RWPE1 (cell line): ENCODE measurements at regions not wholly inside any gene's neighbourhood (a gene's known extent, or its start where the extent isn't known, plus 50 kb on each side); places are given as distances from the start of the nearest gene placed in this dataset.

ENCODE experiments used
- CTCF ChIA-PET: fragments of 350-600 bp; sonication (Branson Sonifier 250); formaldehyde crosslinking; extraction: SDS; loops from one replicate; lab custom pipeline; 2021; lab: Yijun Ruan, JAX
- POLR2A ChIA-PET: fragments of 400-600 bp; formaldehyde crosslinking; extraction: SDS; loops from one replicate; lab custom pipeline; 2020; ENCODE audit warnings: antibody characterized with exemption; ENCODE audit not compliant: low non-redundant PET; lab: Yijun Ruan, JAX
- DNase-seq: peaks from one replicate; pipeline ENCODE4 v3.0.0; 2012; ENCODE audit warnings: low spot score
- H3K27ac ChIP-seq: fragments of 450-650 bp; 2 replicates; pipeline ENCODE4 v1.5.1; 2017
- TF ChIP-seq, protein P1 (sequence below): fragments of 450-650 bp; conservative IDR thresholded peaks from 2 replicates; pipeline ENCODE4 v1.5.1; 2017; ENCODE audit warnings: low read depth, mild to moderate bottlenecking

DNA sequence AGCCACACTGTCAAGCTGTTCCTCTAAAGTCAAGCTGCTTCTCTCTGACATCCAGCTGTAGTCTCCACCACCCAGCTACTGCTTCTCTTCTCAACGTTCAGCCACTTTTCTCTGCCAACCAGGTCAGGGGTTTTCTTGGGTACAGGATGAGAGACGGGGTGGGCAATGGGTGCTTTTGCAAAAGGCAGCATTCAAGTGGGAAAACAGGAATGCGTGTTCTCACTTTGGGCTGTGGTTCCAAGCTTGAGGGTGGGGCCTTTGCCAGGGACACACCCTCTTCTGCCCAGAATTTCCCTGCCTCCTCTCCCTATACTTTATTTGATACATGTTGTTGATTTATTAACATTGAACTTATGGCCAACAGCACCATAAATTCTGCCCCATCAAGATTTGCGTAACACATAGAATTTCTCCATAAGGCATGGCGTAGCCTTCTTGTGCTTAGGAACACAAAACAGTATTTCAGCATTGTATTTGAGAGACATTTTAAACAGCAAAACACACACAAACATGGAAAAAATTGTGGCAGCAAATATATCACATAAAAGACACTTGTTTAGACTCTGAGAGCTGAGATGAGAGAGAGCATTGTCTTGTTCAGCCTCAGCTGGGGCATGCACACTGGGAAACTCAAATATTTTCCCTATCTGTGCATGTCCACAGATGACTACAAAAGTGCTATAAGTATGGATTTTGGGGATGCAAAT lies 392.8 kb downstream of the SLITRK6 start:
- DNase-seq = no peak
- ChIA-PET CTCF (no interaction called here), POLR2A (no interaction called here)
- H3K27ac ChIP-seq = no peak overlapping the region
- TF ChIP-seq, protein P1, sequence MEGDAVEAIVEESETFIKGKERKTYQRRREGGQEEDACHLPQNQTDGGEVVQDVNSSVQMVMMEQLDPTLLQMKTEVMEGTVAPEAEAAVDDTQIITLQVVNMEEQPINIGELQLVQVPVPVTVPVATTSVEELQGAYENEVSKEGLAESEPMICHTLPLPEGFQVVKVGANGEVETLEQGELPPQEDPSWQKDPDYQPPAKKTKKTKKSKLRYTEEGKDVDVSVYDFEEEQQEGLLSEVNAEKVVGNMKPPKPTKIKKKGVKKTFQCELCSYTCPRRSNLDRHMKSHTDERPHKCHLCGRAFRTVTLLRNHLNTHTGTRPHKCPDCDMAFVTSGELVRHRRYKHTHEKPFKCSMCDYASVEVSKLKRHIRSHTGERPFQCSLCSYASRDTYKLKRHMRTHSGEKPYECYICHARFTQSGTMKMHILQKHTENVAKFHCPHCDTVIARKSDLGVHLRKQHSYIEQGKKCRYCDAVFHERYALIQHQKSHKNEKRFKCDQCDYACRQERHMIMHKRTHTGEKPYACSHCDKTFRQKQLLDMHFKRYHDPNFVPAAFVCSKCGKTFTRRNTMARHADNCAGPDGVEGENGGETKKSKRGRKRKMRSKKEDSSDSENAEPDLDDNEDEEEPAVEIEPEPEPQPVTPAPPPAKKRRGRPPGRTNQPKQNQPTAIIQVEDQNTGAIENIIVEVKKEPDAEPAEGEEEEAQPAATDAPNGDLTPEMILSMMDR = no peak

- TF ChIP-seq, protein P1 = no peak
- no peak overlapping the region for H3K27ac ChIP-seq
- ChIA-PET POLR2A (no interaction called here), CTCF (interaction anchor here (0.6 kb wide), 1 partner anchor 344 kb away, joined by 3 read pairs; no protein-coding TSS in a partner anchor)
- no peak for DNase-seq
Measured at GRCh38 chr13:85405316-85405897, 393.8 kb downstream of the SLITRK6 start.

GRCh38 chr13:85386424-85386823 lies 412.8 kb downstream of the SLITRK6 start:
- TF ChIP-seq, protein P1 = no peak
- no peak overlapping the region for H3K27ac ChIP-seq
- ChIA-PET POLR2A (no interaction called here), CTCF (interaction anchor here (0.6 kb wide), 1 partner anchor 442 kb away, joined by 3 read pairs; no protein-coding TSS in a partner anchor)
- DNase-seq = no peak

- no peak overlapping the region for H3K27ac ChIP-seq
- ChIA-PET POLR2A (no interaction called here), CTCF (no interaction called here)
- no peak for DNase-seq
- TF ChIP-seq, protein P1 = no peak
Measured at GRCh38 chr13:85383291-85383690, 415.9 kb downstream of the SLITRK6 start.

DNA sequence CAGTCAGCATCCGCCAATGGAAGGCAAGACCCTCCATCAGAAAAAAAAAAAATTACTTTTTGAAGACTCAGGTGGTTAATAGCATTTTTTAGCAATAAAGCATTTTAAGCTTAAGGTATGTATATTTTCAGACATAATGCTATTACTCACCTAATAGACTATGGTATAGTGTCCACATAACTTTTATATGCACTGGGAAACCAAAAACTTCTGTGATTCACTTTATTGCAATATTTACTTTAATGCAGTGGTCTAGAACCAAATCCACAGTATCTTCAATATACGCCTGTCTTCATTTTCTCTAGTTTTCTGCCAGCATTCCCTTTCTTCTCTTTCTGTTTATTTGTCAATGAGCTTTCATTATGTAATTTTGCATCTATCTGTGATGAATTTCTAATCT lies 418.1 kb downstream of the SLITRK6 start:
- TF ChIP-seq, protein P1 = no peak
- DNase-seq = no peak
- ChIA-PET CTCF (interaction anchor here (0.5 to 0.9 kb wide), 3 partner anchors 23 to 177 kb away, joined by 3 to 4 read pairs (median 3); no protein-coding TSS in a partner anchor), POLR2A (no interaction called here)
- H3K27ac ChIP-seq = no peak overlapping the region

DNA sequence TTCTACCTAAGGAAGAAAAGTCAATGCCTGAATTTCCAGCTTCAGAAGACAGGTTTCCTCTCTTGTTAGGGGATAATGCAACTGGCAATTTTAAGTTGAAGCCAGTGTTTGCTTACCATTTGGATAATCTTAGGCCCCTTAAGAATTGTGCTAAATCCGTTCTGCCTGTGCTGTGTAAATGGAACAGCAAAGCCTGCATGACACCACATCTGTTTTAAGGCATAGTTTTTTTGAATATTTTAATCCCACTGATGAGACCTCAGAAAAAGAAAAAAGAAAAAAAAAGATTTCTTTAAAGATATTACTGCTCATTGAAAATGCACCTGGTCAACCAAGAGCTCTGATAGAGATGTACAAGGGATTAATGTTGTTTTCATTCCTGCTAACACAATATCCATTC lies 419.2 kb downstream of the SLITRK6 start:
- TF ChIP-seq, protein P1 = no peak
- no peak overlapping the region for H3K27ac ChIP-seq
- POLR2A ChIA-PET = no interaction called here
- CTCF ChIA-PET = interaction anchor here (0.7 kb wide), 1 partner anchor 311 kb away, joined by 3 read pairs; no protein-coding TSS in a partner anchor
- no peak for DNase-seq
